ENCODE measurements at regions not wholly inside any gene's neighbourhood (a gene's known extent, or its start where the extent isn't known, plus 50 kb on each side); places are given as distances from the start of the nearest gene placed in this dataset.
"Not testable (repeated sequence)": the region's sequence is repeated elsewhere in the genome, so short reads cannot be mapped to it uniquely, and the experiment has no call there.

DNA sequence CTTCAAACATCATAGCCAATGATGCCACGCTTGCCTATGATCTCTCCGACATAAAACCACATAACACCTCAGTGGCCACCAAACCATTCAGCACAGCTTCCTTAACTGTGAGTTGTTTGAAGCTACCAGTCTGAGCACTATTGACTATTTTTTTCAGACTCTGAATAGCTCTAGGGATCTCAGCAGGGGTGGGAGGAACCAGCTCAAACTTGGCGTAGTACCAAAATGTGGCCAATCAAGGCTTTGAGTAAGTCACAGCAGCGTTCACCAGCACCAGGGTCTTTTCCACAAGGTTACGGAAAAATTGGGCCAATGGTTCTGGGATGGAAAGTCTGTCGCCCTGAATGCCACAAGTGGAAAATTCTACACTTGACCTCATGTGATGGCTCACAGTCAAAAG is 70.6 kb downstream of the SMPDL3A start:
- DNase-seq (ENCODE audit: low spot score): no peak

DNA sequence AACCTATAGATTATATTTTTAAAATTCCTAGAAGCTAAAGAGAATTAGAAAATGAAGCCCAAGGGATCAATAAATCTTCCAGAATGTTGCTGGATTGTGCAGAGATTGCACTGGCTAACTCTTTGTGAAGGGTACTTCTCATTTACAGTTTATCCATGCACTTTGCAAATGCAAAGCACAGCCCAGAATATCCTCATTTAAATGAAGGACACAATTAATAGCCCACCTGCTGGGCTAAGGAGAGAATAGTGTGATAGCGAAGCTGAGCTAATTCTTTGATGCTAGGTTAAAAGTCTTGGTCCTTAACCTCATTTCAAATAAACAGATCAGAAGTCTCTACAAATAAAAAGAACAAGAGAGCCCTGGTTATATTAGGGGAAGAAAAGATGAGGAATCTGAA is 72.5 kb downstream of the SMPDL3A start:
- no peak for DNase-seq (ENCODE audit: low spot score)

DNA sequence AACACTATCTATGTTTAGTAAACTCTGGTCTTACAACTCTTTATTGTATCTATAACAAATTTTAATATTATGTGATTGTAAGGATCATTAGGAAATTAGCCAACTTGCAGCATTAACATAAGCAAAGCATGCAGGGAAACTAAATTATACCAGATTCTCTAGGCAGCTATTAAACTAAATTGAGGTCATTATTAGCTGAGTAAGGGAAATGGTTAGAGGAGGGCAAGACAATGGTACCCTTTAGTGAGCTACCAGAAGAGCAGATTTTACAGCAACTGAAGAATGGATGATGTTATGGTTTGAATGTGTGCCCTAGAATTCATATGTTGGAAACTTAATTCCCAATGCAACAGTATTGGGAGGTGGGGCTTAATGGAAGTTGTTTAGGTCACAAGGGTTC is 79.1 kb downstream of the SMPDL3A start:
- DNase-seq (ENCODE audit: low spot score): no peak

DNA sequence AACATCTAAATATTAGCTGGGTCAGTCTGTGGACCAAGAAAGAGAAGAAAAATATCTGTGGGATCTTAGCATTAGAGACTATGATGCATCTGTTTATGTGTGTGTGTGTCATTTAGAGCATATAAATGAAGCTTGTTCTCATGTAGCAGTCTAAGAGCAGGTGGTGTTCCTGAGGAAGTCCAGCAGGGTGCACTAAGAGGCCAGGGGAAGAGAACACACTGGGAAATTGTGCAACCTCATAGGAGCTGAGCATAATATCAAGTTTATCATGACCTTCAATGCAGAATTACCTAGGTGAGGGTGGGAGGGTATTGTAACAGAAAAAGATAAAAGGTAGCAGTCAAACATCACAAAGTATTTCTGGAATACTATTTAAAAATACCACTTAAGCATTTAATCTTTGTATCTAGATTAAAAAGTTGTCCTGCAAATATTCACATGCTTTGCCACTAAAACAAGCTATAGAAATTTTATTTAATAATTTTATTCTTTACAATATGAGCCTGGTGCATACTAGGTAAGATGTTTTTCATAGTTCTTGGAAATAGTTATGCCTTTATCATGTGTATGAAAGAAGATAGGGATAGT is 80.5 kb downstream of the SMPDL3A start:
- peak; percentile 61 for DNase-seq (ENCODE audit: low spot score)

DNA sequence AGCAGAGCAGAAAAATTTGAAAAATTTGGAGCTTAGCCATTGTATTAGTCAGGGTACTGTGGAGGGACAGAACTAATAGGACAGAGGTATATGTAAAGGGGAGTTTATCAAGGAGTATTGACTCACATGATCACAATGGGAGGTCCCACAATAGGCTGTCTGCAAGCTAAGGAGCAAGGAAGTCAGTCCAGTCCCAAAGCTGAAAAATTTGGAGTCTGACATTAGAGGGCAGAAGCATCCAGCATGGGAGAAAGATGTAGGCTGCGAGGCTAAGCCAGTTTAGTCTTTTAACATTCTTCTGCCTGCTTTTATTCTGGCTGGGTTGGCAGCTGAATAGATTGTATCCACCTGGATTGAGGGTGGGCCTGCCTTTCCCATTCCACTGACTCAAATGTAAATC is 82.0 kb downstream of the SMPDL3A start:
- DNase-seq (ENCODE audit: low spot score): no peak

DNA sequence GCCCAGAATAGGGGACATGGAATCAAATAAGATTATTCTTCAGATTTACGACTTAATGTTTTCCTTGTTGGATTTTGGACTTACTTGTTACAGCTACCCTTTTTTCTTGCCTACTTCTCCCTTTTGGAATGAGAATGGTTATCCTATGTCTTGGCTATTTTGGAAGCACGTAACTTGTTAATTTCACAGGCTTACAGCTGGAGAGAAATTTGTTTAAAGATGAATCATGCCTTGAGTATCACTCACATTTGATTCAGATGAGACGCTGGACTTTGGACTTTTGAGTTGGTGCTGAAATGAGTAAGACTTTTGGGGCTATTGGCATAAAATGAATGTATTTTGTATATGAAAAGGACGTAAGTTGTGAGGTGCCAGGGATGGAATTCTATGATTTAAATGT is 83.3 kb downstream of the SMPDL3A start:
- no peak for DNase-seq (ENCODE audit: low spot score)

DNA sequence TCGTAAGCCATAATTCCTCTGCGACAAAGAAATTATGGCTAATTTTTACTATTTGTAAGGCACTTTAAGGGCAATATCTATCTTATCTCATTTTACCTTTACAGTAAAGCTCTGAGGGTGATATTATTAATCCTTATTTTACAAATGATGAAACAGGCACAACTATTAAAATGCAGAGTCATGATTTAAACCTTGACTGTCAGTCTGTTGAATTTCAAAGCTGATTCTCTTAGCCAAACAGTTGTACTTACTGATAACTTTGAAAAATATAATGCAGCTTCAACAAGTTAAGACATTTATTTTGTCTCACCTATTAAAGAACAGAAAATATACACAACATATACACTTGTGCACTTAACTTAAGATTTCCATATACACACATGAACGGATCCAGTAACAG is 88.2 kb downstream of the SMPDL3A start:
- DNase-seq (ENCODE audit: low spot score): no peak

DNA sequence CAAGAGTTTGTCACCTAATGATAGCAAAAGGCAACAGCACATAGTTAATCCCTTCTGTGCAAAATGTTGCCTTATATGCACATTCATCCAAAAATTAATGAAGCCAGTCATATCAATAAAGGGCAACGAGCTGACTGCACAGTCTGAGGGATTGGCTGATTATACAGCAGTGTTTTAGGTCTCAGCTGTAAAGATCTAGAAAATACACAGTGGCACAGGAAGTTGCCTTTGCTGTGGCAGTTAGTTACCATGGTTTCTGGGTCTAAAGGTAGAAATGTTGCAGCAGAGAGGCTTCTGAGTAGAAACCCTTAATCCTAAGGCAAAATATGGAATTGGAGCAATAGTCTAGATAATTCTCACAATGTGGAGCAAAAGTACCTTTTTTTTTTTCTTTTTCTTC is 89.7 kb downstream of the SMPDL3A start:
- DNase-seq (ENCODE audit: low spot score): no peak

DNA sequence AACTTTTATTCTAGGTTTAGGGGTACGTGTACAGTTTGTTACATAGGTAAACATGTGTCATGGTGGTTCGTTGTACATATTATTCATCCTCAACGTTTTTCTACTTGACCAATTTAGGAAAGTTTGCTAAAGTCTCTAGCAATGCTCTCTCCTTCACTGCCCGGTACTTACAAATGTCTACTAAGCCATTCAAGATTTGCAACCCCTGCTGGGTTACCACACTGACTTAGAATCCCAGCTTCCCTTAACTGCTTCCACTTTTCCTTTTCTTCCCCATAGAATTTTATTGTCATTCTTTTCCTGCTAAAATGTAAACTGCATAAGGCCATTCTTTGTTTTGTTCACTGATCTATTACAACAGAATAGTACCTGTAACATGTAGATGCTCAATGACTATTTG is 97.4 kb downstream of the SMPDL3A start:
- no peak for DNase-seq (ENCODE audit: low spot score)

DNA sequence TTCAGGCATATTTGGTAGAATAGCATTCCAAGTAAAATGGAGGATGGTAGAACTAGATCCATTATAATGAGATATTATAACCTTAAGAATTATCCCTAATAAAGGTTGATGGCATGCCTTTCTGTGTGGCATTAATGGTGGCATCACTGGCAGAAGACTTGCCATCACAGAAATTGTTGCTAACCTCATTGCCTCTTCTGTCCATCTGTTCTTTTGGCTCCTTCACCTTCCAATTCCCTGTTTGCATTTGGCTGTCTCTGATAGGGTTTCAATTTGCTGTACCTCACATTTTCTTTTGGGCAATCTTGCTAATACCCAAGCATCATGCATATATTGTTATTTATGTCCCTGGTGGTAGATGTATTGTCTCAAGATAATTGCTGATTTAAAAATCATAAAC is 98.9 kb downstream of the SMPDL3A start:
- DNase-seq (ENCODE audit: low spot score): no peak

DNA sequence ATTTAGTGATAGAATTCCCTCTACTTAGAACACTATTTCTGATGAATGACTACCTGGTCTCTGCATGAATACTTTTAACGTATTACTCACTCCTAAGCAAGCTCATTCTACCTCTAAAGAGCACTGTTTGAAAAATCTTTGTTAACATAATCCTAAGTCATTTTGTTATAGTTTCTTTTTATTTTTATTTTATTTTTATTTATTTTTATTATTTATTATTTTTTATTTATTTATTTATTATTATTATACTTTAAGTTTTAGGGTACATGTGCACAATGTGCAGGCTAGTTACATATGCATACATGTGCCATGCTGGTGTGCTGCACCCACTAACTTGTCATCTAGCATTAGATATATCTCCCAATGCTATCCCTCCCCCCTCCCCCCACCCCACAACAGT is 99.6 kb downstream of the SMPDL3A start:
- not testable (repeated sequence) for DNase-seq (ENCODE audit: low spot score)

DNA sequence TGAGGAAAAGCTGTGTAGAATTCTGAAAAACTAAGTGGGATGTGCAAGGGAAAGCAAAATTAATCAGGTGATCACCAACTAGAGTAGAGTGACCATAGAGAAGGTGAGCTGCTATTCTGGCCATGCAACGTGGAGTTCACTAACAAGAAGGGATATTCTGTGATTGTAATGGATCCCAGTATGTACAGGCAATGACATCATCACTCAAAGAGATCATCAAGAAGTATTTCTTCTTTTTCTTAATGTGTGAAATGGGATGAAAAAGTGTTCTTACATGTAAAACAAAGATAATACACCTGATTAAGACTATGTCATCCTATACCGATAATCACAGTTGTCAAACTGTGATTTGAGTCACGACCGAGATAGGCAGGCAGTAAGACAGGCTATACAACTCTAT is 101.2 kb downstream of the SMPDL3A start:
- no peak for DNase-seq (ENCODE audit: low spot score)

DNA sequence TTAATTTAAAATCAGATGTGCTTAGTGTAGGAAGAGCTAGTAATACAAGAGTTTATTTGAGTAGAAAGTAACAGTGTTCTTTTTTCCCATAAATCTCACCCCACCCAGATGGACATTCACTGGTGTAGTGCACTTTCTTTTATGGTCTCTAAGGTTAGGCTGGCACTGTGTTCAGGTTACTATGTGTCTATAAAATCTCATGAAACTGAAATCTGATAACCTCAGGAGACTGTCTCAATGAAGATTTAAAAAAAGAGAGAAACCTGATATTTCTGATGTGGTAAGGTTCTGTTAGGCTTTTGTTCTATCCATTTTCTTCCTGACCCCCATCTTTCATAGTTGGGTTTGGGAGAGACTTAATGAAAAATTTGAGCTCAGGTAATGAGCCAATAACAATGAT is 101.2 kb upstream of the CLVS2 start:
- no peak for DNase-seq (ENCODE audit: low spot score)

DNA sequence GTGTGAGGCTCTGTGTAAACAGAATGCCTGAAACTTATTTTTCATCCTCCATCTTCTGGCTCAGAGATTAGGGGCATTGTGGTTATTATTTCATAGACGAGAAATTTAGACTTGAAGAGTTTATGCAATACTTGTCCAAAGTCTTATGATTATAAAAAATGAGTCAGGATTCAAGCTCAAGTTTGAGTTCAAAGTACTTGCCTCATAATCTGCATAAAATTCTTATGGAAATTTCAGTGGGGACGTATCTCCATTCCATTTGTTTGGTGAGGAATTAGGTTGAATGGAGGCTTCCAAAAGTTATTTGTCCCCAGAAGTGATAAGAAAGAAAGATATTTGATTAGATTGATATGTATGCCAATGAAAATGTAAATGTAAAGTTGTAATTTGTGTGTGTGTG is 93.7 kb upstream of the CLVS2 start:
- no peak for DNase-seq (ENCODE audit: low spot score)

DNA sequence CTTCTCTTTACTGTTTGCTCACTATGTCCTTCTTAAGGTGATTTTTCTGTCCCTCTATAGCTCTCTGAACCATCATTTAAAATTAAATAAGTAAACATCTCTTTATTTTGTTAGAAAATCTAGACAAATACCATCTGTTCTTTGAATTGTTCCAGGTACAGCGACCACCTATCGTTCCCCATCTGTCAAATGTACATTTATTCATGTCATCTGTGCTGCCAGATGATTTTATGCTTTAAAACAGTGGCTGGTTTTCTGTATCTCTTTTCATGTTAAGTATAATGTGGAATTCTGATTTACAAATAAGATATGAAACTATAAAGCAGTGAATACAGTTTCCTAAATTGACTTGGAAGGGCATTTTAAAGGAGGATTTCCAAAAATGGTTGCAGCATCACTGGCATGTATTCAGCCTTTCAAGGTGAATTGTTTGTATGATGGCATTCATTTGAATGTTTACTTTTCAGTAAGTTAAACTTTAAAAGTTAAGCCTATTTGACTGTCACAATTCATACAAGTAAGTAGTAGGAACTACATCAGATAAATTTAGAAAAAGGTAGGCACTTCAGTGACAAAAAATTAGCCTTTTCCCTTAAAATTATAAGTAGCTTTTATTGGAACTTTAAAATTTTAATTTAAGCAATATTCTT is 92.6 kb upstream of the CLVS2 start:
- DNase-seq (ENCODE audit: low spot score): no peak

DNA sequence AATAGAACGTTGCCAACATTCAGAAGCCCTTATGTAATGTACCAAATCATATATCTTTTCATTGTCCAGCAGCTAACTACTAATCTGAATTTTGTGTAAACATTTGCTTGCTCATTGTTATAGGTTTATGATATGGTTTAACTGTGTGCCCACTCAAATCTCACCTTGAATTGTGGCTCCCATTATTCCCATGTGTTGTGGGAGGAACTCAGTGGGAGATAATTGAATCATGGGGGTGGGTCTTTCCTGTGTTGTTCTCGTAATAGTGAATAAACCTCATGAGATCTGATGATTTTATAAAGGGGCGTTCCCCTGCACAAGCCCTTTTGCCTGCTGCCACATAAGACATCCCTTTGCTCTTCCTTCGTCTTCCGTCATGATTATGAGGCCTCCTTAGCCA is 91.9 kb upstream of the CLVS2 start:
- no peak for DNase-seq (ENCODE audit: low spot score)

DNA sequence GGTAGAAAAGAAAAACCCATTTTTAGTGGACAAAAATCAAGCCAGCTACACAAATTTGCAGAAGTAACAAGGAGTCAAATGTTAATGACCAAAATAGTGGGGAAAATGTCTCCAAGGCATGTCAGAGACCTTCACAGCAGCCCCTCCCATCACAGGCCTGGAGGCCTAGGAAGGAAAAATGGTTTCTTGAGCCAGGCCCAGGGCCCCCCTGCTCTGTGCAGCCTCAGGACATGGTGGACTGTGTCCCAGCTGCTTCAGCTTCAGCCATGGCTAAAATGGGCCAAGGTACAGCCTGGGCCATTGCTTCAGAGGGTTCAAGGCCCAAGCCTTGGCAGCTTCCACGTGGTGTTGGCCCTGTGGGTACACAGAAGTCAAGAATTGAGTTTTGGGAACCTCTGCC is 82.5 kb upstream of the CLVS2 start:
- DNase-seq (ENCODE audit: low spot score): no peak

DNA sequence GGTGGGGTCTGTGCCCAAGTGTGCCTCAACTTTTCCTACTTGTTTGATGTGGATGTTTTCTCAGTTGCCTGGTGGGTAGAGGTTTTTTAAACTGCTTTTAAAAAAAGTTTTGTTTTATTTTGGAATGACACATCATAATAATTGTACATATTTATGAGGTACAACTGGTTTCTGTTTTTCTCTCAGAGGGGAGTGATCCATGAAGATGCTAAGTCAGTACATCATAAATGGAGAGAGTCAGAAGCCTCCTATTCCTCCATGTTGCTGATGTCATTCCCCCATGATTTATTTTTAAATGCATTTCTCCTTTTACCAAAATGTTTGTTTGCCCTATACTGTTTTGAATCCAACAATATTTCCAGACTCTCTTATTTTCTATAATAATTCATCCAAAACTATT is 77.3 kb upstream of the CLVS2 start:
- DNase-seq (ENCODE audit: low spot score): no peak

DNA sequence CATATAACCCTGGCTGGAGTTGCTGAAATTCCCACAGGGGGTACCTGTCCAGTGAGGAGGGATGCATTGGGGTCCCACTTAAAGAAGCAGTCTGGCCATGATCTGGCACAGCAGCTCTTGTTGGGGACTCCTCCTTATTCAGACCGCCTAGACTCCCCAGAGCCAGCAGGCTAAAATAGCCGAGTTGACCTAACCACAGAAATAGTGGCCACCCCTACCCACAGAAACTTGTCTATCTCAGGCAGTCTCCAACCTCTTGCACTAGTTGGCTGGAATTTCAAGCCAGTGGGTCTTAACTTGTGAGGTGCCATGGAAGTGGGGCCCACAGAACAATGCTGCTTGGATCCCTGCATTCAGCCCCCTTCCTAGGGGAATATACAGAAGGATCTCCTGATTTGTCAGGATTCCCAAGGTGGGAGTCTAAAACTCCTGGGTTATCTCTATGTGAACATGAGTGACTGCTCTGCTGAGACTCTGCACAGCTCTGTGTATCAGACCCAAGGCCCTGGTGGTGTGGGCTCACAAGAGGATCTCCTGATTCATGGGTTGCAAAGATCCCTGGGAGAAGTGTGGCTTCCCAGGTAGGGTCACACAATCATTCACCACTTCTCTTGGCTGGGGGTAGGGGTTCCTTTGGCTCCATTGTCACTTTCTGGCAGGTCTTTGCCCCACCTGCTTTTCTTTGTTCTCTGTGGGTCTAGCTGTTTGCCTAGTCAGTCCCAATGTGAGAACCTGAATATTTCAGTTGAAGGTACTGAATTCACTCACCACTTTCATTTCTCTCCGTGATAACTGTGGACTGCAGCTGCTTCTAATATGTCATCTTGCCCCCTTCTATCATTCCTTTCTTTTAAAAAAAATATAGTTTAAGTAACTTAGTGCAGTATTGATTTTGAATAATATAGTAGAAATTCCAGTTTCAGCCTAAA is 65.5 kb upstream of the CLVS2 start:
- DNase-seq (ENCODE audit: low spot score): no peak

DNA sequence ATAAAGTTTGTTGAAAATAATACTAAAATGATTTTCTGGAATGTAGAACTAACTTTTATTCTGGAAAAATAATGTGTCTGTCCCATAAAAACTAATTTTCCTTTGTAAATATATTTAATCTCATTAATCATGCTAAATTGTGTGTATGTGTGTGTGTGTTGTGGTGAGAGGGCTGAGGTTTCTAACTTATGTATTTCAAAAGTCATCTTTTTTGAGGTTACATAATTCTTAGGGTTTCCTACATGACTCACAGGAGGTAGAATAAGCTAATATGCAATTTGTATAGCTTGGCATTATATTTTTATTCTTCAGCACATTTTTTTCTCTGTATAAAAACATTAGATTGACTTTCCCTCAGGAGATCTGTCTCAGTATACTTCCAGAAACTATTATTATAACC is 64.1 kb upstream of the CLVS2 start:
- no peak for DNase-seq (ENCODE audit: low spot score)

DNA sequence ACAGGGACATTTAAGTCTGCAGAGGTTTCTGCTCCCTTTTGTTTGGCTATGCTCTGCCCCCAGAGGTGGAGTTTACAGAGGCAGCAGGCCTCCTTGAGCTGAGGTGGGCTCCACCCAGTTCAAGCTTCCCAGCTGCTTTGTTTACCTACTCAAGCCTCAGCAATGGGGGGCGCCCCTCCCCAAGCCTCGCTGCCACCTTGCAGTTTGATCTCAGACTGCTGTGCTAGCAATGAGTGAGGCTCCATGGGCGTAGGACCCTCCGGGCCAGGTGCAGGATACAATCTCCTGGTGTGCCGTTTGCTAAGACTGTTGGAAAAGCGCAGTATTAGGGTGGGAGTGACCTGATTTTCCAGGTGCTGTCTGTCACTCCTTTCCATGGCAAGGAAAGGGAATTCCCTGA is 51.1 kb upstream of the CLVS2 start:
- DNase-seq (ENCODE audit: low spot score): not testable (repeated sequence)

Measured in GM03348 (cell line).